NB4 (cell line): ENCODE measurements at regions not wholly inside any gene's neighbourhood (a gene's known extent, or its start where the extent isn't known, plus 50 kb on each side); places are given as distances from the start of the nearest gene placed in this dataset.

ENCODE experiments used
- CTCF ChIP-seq: IDR thresholded peaks from one replicate; pipeline ENCODE4 v1.5.1; 2012; ENCODE audit warnings: low read depth, low read length
- MAX ChIP-seq: IDR thresholded peaks from 2 replicates; pipeline ENCODE4 v1.6.1; 2011; ENCODE audit warnings: low read depth, low read length
- MYC ChIP-seq: IDR thresholded peaks from 2 replicates; pipeline ENCODE4 v1.6.1; 2011; ENCODE audit warnings: low read depth, low read length
- POLR2A ChIP-seq: IDR thresholded peaks from 2 replicates; pipeline ENCODE4 v1.6.1; 2011; ENCODE audit warnings: mild to moderate bottlenecking; ENCODE audit not compliant: insufficient read length; ENCODE audit errors: extremely low read depth

GRCh38 chr6:150673720-150674346 lies 74.1 kb downstream of the PLEKHG1 start:
- TF ChIP-seq CTCF: no peak
- TF ChIP-seq POLR2A: no peak
- TF ChIP-seq MYC: no peak
- no peak for TF ChIP-seq MAX
